NCI-H1092 (cell line): ENCODE measurements at regions not wholly inside any gene's neighbourhood (a gene's known extent, or its start where the extent isn't known, plus 50 kb on each side); places are given as distances from the start of the nearest gene placed in this dataset.
"Not testable (repeated sequence)": the region's sequence is repeated elsewhere in the genome, so short reads cannot be mapped to it uniquely, and the experiment has no call there.

Experiments
- DNase-seq: peaks from one replicate; lab custom pipeline; 2025; lab: John Stamatoyannopoulos, UW

- no peak for DNase-seq
Measured at GRCh38 chr1:76687307-76688175, 179.7 kb upstream of the ST6GALNAC5 start.

- DNase-seq = no peak
Measured at GRCh38 chr1:76690766-76691165, 176.5 kb upstream of the ST6GALNAC5 start.

GRCh38 chr1:76695535-76695934 is 171.7 kb upstream of the ST6GALNAC5 start:
- DNase-seq = no peak

- DNase-seq = no peak
Measured at GRCh38 chr1:76697361-76697760, 169.9 kb upstream of the ST6GALNAC5 start.

- not testable (repeated sequence) for DNase-seq
Measured at GRCh38 chr1:76699646-76700045, 167.6 kb upstream of the ST6GALNAC5 start.

GRCh38 chr1:76700200-76700599 is 167.1 kb upstream of the ST6GALNAC5 start:
- not testable (repeated sequence) for DNase-seq

- no peak for DNase-seq
Measured at GRCh38 chr1:76705560-76705959, 161.7 kb upstream of the ST6GALNAC5 start.

GRCh38 chr1:76713535-76713934 is 153.7 kb upstream of the ST6GALNAC5 start:
- DNase-seq = no peak

- no peak for DNase-seq
Measured at GRCh38 chr1:76715474-76715873, 151.8 kb upstream of the ST6GALNAC5 start.

GRCh38 chr1:76723949-76724348 is 143.3 kb upstream of the ST6GALNAC5 start:
- DNase-seq = no peak

GRCh38 chr1:76724816-76725215 is 142.5 kb upstream of the ST6GALNAC5 start:
- DNase-seq = no peak

GRCh38 chr1:76725864-76726619 is 141.2 kb upstream of the ST6GALNAC5 start:
- DNase-seq = no peak

- DNase-seq = no peak
Measured at GRCh38 chr1:76727520-76727919, 139.8 kb upstream of the ST6GALNAC5 start.

GRCh38 chr1:76729142-76729541 is 138.1 kb upstream of the ST6GALNAC5 start:
- no peak for DNase-seq

- DNase-seq = no peak
Measured at GRCh38 chr1:76730027-76730426, 137.3 kb upstream of the ST6GALNAC5 start.

- DNase-seq = not testable (repeated sequence)
Measured at GRCh38 chr1:76738355-76738754, 128.9 kb upstream of the ST6GALNAC5 start.

- not testable (repeated sequence) for DNase-seq
Measured at GRCh38 chr1:76740956-76741355, 126.3 kb upstream of the ST6GALNAC5 start.

GRCh38 chr1:76744989-76745388 is 122.3 kb upstream of the ST6GALNAC5 start:
- DNase-seq = no peak

GRCh38 chr1:76746206-76746605 is 121.1 kb upstream of the ST6GALNAC5 start:
- no peak for DNase-seq

- no peak for DNase-seq
Measured at GRCh38 chr1:76754730-76755129, 112.5 kb upstream of the ST6GALNAC5 start.

GRCh38 chr1:76759171-76759860 is 108.0 kb upstream of the ST6GALNAC5 start:
- no peak for DNase-seq

- DNase-seq = peak; percentile 62
Measured at GRCh38 chr1:76759950-76760349, 107.3 kb upstream of the ST6GALNAC5 start.

GRCh38 chr1:76763738-76764137 is 103.5 kb upstream of the ST6GALNAC5 start:
- no peak for DNase-seq
